ENCODE measurements at regions not wholly inside any gene's neighbourhood (a gene's known extent, or its start where the extent isn't known, plus 50 kb on each side); places are given as distances from the start of the nearest gene placed in this dataset.

DNA sequence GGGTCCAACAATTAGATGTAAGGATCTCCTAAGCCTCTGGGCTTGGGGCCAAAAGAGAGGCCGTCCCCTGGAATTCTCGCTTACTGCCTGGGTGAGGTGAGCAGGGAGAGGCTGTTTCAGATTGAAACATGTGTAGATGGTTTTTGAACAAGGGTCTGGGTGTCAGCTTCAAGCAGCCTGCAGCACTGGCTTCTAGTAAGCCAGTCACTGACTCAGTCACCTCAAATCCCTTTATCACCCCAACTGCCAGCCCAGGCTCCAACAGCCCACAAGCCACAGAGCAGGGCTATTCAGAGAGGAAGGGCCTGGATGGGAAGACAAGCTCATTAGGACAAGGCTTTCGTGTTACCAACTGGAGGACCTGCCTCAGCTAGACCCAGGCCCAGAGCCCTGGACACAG lies 180.2 kb downstream of the CCT6B start:
- no peak for TF ChIP-seq FOXM1 (CRISPR knock-in tag; IDR thresholded peaks at IDR 0.05)
- TF ChIP-seq GABPA (IDR thresholded peaks at IDR 0.05; ENCODE audit: low read depth, low read length), result no peak
- TF ChIP-seq GABPA (CRISPR knock-in tag; IDR thresholded peaks at IDR 0.05; ENCODE audit: low read depth), result no peak
- no peak for TF ChIP-seq BHLHE40 (IDR thresholded peaks at IDR 0.05; ENCODE audit: low read length)
- no peak for TF ChIP-seq POLR2A (IDR thresholded peaks at IDR 0.05; ENCODE audit: insufficient read depth in 1 of 2, low read depth in 2 of 2, low read length in 2 of 2)
- TF ChIP-seq ZNF883 (CRISPR knock-in tag; IDR thresholded peaks at IDR 0.05; ENCODE audit: not compliant biosample characterization), result no peak
- no peak for TF ChIP-seq SNAPC4 (CRISPR knock-in tag; IDR thresholded peaks at IDR 0.05)
